ENCODE measurements at regions not wholly inside any gene's neighbourhood (a gene's known extent, or its start where the extent isn't known, plus 50 kb on each side); places are given as distances from the start of the nearest gene placed in this dataset.
"Not testable (repeated sequence)": the region's sequence is repeated elsewhere in the genome, so short reads cannot be mapped to it uniquely, and the experiment has no call there.

DNA sequence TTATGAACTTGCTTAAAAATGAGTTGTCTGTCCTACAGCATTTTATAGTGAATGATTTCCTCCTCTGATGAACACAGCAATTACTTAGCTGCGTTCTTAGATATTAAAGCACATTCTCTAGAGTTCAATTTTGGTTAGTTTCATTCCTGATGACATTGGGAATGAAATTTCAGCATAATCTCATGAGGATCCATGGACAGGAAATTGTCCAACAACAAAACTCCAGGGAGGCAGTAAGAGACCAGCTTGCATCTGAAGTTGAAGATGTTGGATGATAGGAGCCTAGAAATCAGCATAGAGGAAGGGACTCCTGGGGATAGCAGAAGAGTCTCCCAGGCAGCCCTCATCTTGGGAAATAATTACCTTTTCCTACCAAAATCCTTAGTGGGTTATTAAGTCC lies 128.7 kb upstream of the RAP1B start:
- Mint-ChIP-seq H3K36me3 (ENCODE audit: low read depth) (no peaks in the 10 kb centered on the region), H3K4me1 (ENCODE audit: low read depth) (peaks cover 50% of the 10 kb centered on the region), H3K27ac (ENCODE audit: unreplicated experiment) (no peak overlapping the region), H3K27me3 (ENCODE audit: low read depth) (no peaks in the 10 kb centered on the region), H3K4me3 (ENCODE audit: unreplicated experiment) (no peak overlapping the region), H3K9me3 (ENCODE audit: low read depth) (peaks cover 5% of the 10 kb centered on the region)
- no peak for DNase-seq (ENCODE audit: low spot score)
- TF ChIP-seq, protein P1, sequence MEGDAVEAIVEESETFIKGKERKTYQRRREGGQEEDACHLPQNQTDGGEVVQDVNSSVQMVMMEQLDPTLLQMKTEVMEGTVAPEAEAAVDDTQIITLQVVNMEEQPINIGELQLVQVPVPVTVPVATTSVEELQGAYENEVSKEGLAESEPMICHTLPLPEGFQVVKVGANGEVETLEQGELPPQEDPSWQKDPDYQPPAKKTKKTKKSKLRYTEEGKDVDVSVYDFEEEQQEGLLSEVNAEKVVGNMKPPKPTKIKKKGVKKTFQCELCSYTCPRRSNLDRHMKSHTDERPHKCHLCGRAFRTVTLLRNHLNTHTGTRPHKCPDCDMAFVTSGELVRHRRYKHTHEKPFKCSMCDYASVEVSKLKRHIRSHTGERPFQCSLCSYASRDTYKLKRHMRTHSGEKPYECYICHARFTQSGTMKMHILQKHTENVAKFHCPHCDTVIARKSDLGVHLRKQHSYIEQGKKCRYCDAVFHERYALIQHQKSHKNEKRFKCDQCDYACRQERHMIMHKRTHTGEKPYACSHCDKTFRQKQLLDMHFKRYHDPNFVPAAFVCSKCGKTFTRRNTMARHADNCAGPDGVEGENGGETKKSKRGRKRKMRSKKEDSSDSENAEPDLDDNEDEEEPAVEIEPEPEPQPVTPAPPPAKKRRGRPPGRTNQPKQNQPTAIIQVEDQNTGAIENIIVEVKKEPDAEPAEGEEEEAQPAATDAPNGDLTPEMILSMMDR (IDR thresholded peaks at IDR 0.05), result no peak

DNA sequence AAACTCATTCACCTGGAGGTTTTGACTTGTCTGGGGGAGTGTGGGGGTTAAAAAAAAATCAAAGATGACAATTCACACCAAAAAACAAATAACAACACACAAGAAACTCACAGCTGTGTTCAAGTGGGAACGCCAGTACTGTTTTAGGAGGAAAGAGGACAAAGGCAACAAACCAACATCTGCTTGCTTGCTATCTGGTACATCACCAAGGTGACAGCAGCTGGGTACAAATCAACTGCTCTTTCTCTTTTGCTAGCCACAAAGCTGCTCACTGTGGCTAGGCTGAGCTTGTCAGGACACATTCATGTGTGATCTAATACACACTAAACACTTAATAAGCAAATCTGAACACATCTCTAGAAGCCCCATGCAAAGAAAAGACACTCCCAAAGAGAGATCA lies 128.0 kb upstream of the RAP1B start:
- Mint-ChIP-seq H3K36me3 (ENCODE audit: low read depth) (no peaks in the 10 kb centered on the region), H3K9me3 (ENCODE audit: low read depth) (peaks cover 5% of the 10 kb centered on the region), H3K4me3 (ENCODE audit: unreplicated experiment) (no peak overlapping the region), H3K4me1 (ENCODE audit: low read depth) (peaks cover 48% of the 10 kb centered on the region), H3K27ac (ENCODE audit: unreplicated experiment) (no peak overlapping the region), H3K27me3 (ENCODE audit: low read depth) (no peaks in the 10 kb centered on the region)
- DNase-seq (ENCODE audit: low spot score), result no peak
- TF ChIP-seq, protein P1 (IDR thresholded peaks at IDR 0.05), result no peak

DNA sequence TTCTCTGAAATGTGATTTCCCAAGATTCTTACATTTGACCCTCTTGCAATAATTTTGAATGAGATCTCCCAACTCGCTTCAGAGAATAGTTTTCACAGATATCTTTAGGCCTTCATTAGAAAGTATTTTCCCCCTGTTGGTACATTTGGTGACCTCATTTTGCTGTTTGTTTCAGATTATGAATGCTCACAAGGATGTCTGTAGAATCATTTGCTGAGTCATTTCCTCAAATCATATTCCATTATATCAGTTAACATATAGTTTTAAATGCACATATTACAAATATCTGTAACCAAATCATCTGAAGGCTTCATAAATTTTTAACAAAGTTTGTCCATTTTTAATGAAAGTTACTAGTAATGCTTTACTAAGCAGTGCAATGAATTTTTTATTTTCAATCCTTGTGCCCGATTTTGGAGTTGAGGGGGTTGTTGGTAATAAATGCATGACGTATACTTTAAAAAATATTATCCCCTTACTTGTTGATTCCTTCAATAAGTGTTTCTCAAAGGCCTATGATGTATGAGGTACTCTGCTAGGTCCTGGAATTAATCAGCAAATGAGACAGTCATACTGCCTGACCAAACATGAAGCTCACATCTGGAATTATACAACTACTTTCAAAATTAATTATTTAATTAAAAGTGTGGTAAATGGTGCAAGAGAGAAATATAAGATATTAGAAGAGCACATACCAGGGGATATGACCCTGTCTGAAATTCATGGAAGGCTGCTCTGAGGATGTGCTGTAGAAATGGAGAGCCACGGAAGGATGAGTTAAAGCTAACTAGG lies 126.9 kb upstream of the RAP1B start:
- H3K4me1 Mint-ChIP-seq (ENCODE audit: low read depth), result peaks cover 36% of the 10 kb centered on the region
- no peak overlapping the region for H3K27ac Mint-ChIP-seq (ENCODE audit: unreplicated experiment)
- peaks cover 5% of the 10 kb centered on the region for H3K9me3 Mint-ChIP-seq (ENCODE audit: low read depth)
- H3K4me3 Mint-ChIP-seq (ENCODE audit: unreplicated experiment), result no peak overlapping the region
- DNase-seq (ENCODE audit: low spot score), result no peak
- no peaks in the 10 kb centered on the region for H3K36me3 Mint-ChIP-seq (ENCODE audit: low read depth)
- TF ChIP-seq, protein P1 (IDR thresholded peaks at IDR 0.05), result no peak
- no peaks in the 10 kb centered on the region for H3K27me3 Mint-ChIP-seq (ENCODE audit: low read depth)

DNA sequence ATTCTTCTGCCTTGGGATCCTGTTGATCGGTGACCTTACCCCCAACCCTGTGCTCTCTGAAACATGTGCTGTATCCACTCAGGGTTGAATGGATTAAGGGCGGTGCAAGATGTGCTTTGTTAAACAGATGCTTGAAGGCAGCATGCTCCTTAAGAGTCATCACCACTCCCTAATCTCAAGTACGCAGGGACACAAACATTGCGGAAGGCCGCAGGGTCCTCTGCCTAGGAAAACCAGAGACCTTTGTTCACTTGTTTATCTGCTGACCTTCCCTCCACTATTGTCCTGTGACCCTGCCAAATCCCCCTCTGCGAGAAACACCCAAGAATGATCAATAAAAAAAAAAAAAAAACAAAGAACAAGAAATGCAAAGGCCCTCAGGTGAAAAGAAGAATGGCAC lies 126.1 kb upstream of the RAP1B start:
- H3K9me3 Mint-ChIP-seq (ENCODE audit: low read depth); H3K27ac Mint-ChIP-seq (ENCODE audit: unreplicated experiment); H3K36me3 Mint-ChIP-seq (ENCODE audit: low read depth); H3K4me3 Mint-ChIP-seq (ENCODE audit: unreplicated experiment); DNase-seq (ENCODE audit: low spot score); H3K27me3 Mint-ChIP-seq (ENCODE audit: low read depth): not testable (repeated sequence)
- peaks cover 28% of the 10 kb centered on the region for H3K4me1 Mint-ChIP-seq (ENCODE audit: low read depth)

DNA sequence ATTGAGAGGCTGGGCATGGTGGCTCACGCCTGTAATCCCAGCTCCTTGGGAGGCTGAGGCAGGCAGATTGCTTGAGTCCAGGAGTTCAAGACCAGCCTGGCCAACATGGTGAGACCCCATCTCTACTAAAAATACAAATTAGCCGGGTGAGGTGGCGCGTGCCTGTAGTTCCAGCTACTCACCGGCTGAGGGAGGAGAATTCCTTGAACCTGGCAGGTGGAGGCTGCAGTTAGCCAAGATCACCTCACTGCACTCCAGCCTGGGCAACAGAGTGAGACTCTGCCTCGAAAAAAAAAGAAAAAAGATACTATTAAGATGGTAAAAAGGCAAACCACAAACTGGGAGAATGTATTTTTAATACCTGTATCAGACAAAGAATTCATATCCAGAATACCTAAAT lies 124.2 kb upstream of the RAP1B start:
- H3K36me3 Mint-ChIP-seq (ENCODE audit: low read depth); H3K4me3 Mint-ChIP-seq (ENCODE audit: unreplicated experiment); H3K9me3 Mint-ChIP-seq (ENCODE audit: low read depth); DNase-seq (ENCODE audit: low spot score); H3K27ac Mint-ChIP-seq (ENCODE audit: unreplicated experiment); H3K27me3 Mint-ChIP-seq (ENCODE audit: low read depth): not testable (repeated sequence)
- peaks cover 17% of the 10 kb centered on the region for H3K4me1 Mint-ChIP-seq (ENCODE audit: low read depth)

DNA sequence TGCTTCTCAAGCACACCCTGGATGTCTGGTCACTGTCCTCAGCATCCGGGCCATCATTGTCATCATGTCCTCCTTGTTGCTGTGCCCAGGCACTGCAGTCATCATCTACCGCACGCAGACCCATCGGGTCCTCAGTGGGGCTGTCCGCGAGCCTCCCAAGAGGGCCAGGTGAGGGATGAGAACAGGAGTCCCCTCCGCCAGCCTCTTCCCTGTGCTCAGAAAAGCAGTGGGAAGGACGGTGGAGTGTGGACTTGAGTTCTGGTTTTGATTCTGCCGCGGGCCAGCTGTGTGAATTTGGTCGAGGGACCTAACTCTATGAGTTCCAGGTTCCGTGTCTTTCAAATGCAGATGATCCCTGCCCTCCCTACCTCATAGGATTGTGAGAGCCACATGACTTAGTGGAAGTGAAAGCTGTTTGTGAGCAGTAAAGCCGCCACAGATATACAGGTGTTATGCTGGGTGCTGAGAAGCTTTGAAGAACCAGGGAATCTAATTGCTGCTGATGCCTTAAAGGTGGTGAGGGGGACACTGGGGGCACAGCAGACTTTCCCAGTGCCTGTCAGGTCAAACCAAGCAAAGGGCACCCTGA lies 122.9 kb upstream of the RAP1B start:
- TF ChIP-seq, protein P1 (IDR thresholded peaks at IDR 0.05), result no peak
- Mint-ChIP-seq H3K36me3 (ENCODE audit: low read depth) (no peaks in the 10 kb centered on the region), H3K9me3 (ENCODE audit: low read depth) (no peaks in the 10 kb centered on the region), H3K4me1 (ENCODE audit: low read depth) (peaks cover 10% of the 10 kb centered on the region), H3K4me3 (ENCODE audit: unreplicated experiment) (no peak overlapping the region), H3K27ac (ENCODE audit: unreplicated experiment) (no peak overlapping the region), H3K27me3 (ENCODE audit: low read depth) (no peaks in the 10 kb centered on the region)
- DNase-seq (ENCODE audit: low spot score), result no peak

All from chondrocyte (in vitro differentiated cells).